ENCODE measurements at regions not wholly inside any gene's neighbourhood (a gene's known extent, or its start where the extent isn't known, plus 50 kb on each side); places are given as distances from the start of the nearest gene placed in this dataset.
"Not testable (repeated sequence)": the region's sequence is repeated elsewhere in the genome, so short reads cannot be mapped to it uniquely, and the experiment has no call there.

GRCh38 chr7:17396692-17397091 lies 98.2 kb downstream of the AHR start:
- no peak for FAIRE-seq

- FAIRE-seq: no peak
Measured at GRCh38 chr7:17401791-17402627, 103.6 kb downstream of the AHR start.

GRCh38 chr7:17402628-17403278 lies 104.3 kb downstream of the AHR start:
- no peak for FAIRE-seq

DNA sequence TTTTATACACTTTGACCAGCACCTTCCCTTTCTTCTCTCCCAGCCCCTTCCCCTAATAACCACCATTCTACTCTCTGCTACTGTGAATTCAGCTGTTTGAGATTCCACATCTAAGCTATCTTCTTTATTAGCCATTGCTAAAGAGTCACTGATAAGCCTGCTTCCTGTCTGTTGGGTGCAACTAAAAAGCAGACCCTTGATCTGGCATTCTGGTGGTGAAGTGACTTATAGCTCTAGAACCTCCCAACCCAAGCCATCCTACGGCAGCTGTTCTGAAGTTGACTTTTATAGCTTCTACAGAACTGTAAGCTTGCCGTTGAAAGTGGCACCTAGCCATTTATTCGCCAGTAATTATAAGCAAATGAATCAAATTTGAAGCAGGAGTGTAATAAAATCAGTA lies 105.6 kb downstream of the AHR start:
- FAIRE-seq: no peak

- no peak for FAIRE-seq
Measured at GRCh38 chr7:17405786-17406185, 107.3 kb downstream of the AHR start.

- no peak for FAIRE-seq
Measured at GRCh38 chr7:17406738-17407137, 108.3 kb downstream of the AHR start.

GRCh38 chr7:17407229-17407628 lies 108.8 kb downstream of the AHR start:
- FAIRE-seq: no peak

DNA sequence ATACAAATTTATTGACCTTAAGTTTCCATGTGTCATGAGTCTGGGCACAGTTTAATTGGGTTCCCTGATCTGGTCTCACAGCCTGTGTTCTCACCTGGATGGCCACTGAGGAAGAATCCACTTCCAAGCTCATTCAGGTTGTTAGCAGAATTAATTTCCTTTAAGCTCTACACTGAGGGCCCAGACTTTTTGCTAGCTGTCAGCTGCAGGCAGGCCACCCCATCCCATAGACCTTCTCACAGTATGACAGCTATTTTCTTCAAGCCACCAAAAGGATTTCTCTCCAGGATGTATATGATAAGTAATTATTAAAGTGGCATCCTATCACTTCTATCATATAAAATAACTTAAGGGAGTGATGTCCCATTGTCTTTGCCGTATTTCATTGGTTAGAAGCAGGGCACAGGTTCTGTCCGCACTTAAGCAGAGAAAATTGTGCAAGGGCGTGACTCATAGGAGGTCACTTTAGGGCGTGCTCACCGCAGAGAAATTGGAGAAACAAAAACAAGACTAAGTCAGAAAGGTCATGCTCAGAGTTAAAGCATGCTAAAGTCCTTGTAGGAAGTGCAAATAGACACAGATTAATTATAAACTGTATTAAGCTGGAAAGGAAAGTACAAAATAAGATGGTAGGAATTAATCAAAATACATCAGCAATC lies 109.9 kb downstream of the AHR start:
- no peak for FAIRE-seq

DNA sequence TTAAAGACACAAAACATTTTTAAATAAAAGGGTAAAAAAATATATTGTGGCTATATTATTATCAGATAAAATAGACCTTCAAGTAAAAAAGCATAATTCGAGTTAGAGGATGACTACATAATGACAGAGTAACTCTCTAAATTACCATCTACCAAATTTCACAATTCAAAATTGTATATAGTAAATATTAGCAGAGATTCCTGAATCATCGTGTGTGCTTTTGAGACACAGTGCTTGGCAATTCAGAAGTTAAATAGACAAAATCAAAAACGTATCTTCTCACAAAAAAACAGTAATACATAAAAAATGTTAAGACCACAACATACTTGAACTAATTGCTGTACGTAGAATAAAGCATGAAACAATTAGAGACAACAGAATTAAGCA lies 110.4 kb downstream of the AHR start:
- FAIRE-seq: no peak

DNA sequence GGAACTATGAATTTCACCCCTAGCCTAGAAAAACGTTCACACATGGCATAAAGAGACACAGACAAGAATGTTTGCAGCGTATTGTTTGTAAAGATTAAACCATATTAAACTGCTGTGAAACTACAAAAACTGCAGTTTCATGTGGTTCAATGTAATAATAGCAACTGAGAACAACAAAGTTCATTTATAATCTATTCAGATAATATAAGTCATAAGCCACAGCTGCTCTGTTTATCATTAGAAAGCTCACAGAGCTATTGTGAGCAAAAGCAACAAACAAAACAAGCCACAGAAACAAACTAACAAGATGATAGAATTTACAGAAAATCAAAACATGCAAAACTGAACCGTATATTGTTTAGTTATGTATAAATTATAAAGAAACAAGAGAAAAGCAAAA lies 113.5 kb downstream of the AHR start:
- FAIRE-seq: no peak

- FAIRE-seq: no peak
Measured at GRCh38 chr7:17412883-17413282, 114.4 kb downstream of the AHR start.

DNA sequence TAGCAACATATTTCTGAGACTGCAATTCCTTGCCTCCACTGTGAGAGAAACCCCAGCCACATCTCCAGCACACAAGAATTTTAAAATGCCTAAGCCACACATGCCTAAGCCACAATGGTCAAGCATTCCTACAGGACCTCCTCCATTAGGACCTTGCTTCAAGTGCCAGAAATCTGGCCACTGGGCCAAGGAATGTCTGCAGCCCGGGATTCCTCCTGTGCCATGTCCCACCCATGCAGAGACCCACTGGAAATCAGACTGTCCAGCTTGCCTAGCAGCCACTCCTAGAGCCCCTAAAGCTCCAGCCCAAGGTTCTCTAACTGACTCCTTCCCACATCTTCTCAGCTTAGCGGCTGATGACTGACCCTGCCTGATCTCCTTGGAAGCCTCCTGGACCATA lies 117.5 kb downstream of the AHR start:
- FAIRE-seq: no peak

DNA sequence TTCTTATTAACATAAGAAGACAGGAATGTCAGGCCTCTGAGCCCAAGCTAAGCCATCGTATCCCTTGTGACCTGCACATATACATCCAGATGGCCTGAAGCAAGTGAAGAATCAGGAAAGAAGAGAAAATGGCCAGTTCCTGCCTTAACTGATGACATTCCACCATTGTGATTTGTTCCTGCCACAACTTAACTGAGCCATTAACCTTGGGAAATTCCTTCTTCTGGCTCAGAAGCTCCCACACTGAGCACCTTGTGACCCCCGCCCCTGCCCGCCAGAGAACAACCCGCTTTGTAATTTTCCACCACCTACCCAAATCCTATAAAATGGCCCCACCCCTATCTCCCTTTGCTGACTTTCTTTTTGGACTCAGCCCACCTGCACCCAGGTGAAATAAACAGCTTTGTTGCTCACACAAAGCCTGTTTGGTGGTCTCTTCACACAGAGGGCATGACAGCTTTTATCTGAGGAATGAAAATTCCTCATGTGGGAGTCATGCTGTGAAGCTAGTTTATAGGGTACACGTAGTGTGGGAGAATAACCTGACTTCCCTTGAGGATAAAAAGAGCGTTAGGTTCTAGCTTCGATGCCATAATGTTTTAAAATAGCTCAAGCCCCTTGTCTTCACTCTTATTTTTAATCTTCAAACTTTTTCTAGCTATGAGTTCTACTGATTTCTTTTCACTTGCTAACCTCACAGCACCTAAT lies 122.0 kb downstream of the AHR start:
- not testable (repeated sequence) for FAIRE-seq

DNA sequence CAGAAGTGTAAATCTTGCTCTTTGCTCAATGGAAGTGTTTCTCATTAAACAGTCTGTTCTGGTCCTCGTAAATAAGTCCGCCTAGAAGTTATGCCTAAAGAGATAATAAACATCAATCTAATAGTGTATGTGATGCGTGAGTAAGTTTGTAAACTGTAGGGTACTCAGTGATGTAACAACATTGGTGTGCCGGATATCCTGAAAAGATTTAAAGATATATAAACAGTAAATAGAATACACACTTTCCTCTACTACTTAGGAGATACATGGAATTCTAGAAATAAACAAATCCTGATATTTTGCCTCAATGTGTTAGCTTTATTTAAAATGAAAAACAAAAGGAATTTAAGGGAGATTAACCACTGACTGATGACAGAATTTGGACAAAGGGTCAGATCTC lies 123.5 kb downstream of the AHR start:
- no peak for FAIRE-seq

DNA sequence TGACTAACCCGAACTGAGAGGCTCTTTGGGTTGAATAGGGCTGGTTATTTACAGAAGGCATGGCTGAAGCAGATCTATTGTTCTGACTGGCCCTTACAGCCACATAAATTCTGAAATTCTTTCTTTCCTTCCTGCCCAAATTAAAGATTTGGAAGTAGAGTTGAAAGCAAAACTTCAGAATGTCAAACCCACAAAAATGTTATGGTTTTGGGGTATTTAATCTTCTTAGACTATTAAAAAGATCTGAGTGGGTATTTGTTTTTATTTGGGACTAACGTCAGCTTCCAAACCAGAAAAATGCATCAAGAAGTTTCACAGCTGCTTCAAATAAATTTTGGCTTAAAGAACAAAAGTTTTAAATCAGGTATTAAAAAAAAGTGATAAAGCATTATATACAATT lies 124.5 kb downstream of the AHR start:
- no peak for FAIRE-seq

GRCh38 chr7:17427924-17428323 lies 129.5 kb downstream of the AHR start:
- FAIRE-seq: no peak

- FAIRE-seq: no peak
Measured at GRCh38 chr7:17429579-17429978, 131.1 kb downstream of the AHR start.

DNA sequence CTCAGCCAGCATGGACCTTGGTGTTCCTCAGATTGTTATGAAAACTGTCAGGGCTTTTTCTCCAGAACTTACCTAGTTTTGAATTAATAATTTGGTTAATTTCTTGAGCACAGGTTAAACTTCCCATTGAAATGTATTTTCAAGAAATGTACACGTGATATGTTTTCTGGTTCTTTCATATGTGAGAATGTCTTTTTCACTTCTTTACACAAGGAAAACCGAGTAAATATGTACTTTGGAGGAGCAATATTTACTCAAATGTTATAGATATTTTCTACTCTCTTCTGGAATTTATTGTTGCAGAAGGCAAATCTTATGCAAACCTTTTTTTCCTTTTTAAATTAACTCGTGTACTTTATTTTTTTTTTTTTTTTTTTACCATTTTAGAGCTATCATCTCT lies 134.3 kb downstream of the AHR start:
- FAIRE-seq: no peak

GRCh38 chr7:17434191-17434590 lies 135.7 kb downstream of the AHR start:
- no peak for FAIRE-seq

DNA sequence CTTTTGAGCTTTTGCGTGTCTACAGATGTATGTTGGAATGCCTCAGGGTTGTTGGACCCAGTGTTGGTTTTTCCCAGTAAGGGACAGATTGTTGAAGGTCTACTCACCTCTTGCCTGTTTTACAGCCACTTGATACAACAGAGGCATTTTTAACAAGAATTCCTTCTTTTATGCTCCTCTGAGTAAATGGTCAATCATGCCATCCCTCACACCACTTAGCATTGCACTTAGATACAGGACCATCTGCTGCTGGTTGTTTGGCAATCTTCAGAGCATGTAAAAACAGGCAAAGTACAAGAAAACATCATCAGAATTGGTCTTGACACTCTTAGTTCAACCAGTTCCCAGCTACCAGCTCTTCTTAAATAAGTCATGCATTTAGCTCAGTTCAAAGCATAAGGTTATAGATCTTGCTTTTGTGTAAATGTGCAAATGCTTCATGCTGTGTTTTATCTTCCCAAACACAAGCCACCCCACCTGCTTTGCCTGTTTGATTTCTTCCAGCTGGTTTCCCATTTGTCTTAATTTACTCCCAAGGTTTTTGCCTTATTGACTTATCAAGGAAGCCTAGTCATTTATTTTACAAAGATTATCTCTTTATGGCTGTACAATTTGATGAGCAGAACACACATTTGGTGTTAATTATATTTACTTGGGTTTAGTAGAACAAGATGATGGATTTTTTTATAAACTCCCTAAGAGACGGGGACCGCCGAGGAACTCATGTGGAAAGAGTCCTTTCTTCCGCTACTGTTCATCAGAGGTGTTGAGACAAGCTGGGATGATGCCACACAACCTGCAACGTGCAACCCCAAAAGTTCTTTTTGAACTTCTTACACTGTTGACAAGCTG lies 136.6 kb downstream of the AHR start:
- no peak for FAIRE-seq

- no peak for FAIRE-seq
Measured at GRCh38 chr7:17436126-17436525, 137.7 kb downstream of the AHR start.

DNA sequence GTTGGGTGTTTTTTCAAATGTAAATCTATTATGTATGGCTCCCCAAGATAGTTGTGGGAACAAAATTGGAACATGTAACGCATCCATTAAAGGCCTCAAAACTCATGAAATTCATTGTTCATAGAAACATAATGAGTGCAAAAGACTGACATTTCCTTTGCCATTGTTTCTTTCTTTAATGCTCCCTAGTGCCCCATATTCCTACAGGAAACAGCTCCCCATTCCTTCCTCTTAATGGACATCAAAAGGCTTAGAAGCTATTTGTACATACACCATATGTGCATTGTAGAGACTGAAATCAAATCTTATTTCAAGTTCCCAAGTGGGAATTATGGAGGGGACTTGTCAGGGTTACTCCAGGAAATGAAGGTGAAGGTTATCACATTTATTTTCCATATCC lies 139.1 kb downstream of the AHR start:
- FAIRE-seq: no peak

Measured in colon (tissue), 2 donors.